NCI-H82 treated with DMSO at 0.1 percent for 48 hours (cell line): ENCODE measurements at regions not wholly inside any gene's neighbourhood (a gene's known extent, or its start where the extent isn't known, plus 50 kb on each side); places are given as distances from the start of the nearest gene placed in this dataset.
A peak's percentile ranks its signal among the peaks of the same experiment; 100 is the strongest.
"Not testable (repeated sequence)": the region's sequence is repeated elsewhere in the genome, so short reads cannot be mapped to it uniquely, and the experiment has no call there.

Experiments
- DNase-seq: peaks from one replicate; lab custom pipeline; 2025; ENCODE audit not compliant: unreplicated experiment; lab: John Stamatoyannopoulos, UW

- DNase-seq, result no peak
Observed at GRCh38 chr3:38966811-38967692, 84.7 kb downstream of the SCN11A start.

- DNase-seq, result no peak
Observed at GRCh38 chr3:38964646-38965045, 87.1 kb downstream of the SCN11A start.

DNA sequence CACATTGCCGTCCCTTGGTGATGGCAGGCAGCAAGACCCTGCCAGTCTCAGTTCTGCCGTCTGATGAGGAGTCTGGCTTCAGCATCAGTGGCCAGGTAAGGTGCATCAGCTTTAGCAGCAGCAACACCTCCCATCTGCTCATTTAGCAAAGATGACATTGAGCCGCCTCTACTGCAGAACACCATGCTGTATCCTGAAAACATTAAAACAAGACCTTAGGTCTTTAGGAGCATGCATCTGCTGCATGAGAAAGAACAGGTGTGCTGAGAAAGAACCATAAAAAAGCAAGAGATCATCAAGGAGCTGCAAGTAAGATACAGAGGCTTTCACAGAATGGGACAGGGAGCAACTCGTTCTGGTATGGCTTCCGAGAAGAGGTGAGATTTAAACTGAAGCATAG is 87.5 kb downstream of the SCN11A start:
- no peak for DNase-seq

GRCh38 chr3:38960953-38961622 is 90.7 kb downstream of the SCN11A start:
- peak; percentile 10 for DNase-seq

GRCh38 chr3:38960042-38960622 is 91.6 kb downstream of the SCN11A start:
- DNase-seq, result no peak

DNA sequence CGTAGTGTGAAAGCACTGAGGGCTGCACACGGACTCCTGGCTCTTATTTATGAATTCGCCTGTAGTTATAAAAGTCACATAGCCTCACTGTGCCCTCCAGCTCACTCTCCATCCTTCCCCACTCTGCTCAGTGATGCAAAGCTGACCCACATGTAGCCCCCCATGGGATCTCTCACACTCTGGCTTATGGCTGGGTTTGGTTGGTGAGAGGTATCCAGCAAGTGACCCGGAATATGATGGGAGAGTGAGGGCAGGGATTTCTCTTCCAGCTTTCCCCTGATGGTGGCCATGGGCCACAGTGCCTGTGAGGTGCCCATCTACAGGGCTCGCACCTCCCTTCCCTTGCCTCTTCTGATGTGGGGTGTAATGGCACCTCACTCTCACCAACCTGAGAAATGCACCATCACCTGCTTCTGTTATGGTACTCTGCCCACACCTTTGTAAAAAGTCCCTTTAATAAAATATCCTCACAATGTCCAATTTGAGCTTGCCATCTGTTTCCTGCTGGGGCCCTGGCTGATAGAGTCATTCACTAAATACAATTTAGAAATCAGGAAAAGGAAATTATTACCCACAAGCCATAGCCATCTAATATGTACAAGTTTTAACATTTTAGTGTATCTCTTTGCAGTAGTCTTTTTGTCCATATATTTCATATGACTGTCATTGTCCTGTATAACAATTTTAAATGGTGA is 93.6 kb downstream of the SCN11A start:
- no peak for DNase-seq

DNA sequence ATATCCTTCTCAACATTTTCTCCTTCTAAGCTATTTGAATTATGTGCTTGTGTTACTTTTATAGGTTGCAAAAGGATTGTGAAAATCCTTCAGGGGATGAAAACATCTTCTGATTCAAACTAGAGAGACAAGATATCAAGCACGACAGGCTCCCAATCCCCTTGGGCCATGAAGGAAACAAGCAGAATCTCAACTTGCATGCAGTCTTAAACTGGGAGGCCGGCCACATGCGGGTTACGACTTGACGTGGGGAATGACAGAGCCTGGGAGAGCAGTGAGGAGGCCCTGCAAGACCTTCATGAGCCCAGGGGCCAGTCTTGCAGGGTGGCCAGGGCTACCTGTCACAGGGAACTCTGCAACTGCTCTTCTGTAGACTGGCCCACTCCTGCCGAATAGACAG is 94.4 kb downstream of the SCN11A start:
- no peak for DNase-seq

DNA sequence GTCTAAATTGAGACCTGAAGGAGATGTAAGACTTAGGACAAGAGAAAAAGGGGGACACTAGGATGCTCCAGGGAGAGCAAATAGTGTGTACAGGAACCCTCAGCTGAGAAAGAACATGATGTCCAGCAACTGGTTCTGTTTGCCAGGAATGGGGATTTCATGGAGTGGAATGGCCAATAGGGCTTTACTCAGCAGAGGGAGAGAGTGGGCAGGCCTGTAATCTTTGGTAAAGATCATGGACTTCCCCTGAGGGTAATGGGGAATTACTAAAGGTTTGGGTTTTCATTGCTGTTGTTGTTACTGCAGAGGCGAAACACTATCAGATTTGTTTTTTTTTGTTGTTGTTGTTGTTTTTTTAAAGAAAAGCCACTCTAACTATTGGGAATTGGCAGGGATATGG is 99.0 kb downstream of the SCN11A start:
- no peak for DNase-seq

- not testable (repeated sequence) for DNase-seq
Observed at GRCh38 chr3:38951167-38951566, 100.6 kb downstream of the SCN11A start.

GRCh38 chr3:38950581-38950980 is 101.2 kb downstream of the SCN11A start:
- no peak for DNase-seq

DNA sequence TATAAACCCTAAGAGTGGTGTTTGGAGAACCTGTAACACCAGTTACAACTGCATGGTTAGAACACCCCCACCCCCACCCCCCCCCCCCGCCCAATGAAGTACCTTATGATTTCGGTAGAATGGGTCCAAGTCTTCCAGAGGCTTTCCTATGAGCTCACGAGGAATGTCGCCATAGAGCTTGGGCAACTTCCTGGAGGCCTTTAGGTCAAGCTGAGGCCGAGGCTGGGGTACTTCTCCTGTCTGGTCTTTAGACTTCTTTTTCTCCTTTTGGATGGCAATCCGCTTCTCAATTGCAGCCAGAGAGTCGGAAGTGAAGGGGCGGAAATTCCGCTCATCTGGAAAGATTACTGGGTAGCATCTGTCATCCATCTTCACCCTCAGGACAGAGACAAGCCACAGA is 101.8 kb downstream of the SCN11A start:
- no peak for DNase-seq

DNA sequence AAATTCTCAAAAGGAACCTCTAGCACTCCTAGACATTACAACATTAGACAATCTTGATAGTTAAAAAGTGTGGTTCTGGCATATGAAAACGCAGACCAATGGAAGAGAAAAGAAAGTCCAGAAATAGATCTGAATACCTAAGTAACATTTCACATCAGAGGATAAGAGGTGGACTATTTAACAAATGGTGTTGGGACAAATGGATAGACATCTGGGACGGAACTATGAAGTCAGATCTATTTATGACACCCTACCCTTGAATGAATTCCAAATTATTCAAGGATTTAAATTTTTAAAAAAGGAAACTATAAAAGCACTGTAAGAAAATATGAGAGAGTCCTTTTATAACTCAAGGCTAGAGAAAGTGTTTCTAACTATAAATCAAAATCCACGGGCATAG is 111.3 kb downstream of the SCN11A start:
- no peak for DNase-seq

GRCh38 chr3:38925351-38925750 is 109.3 kb upstream of the SCN10A start:
- no peak for DNase-seq

DNA sequence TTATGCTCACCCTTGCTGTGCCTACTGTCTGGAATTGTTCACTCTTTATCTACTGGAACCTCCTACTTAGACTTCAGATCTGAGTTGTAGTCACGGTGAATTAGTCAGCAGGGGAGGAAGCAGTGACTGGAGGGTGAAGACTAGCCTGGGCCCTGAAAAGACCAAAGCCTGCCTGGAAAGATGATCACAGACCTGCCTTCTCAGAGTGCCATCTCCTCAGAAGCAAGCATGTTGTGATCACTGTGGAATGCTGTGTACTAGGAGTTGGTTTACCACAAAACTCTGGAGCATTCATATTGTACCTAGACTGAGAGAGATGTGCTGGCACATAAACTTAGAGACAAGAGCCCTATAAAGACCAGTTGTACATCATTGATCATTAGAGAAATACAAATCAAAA is 100.7 kb upstream of the SCN10A start:
- DNase-seq, result no peak

GRCh38 chr3:38907426-38907825 is 91.4 kb upstream of the SCN10A start:
- no peak for DNase-seq

GRCh38 chr3:38890426-38890825 is 74.4 kb upstream of the SCN10A start:
- no peak for DNase-seq

- no peak for DNase-seq
Observed at GRCh38 chr3:38878646-38879045, 62.6 kb upstream of the SCN10A start.
